Superior temporal gyrus (tissue), 1 donor: ENCODE measurements at regions not wholly inside any gene's neighbourhood (a gene's known extent, or its start where the extent isn't known, plus 50 kb on each side); places are given as distances from the start of the nearest gene placed in this dataset.
"Not testable (repeated sequence)": the region's sequence is repeated elsewhere in the genome, so short reads cannot be mapped to it uniquely, and the experiment has no call there.

ENCODE experiments used
- DNase-seq: peaks from one replicate; pipeline ENCODE4 v3.0.0-alpha.2; 2016; ENCODE audit errors: extremely low spot score

- DNase-seq: not testable (repeated sequence)
These were observed 2937.0 kb downstream of the RPIA start for GRCh38 chr2:91628471-91628870.

- DNase-seq: not testable (repeated sequence)
These were observed 2965.7 kb downstream of the RPIA start for GRCh38 chr2:91657193-91657592.

GRCh38 chr2:91658336-91658735 lies 2966.9 kb downstream of the RPIA start:
- not testable (repeated sequence) for DNase-seq

- not testable (repeated sequence) for DNase-seq
These were observed 2967.9 kb downstream of the RPIA start for GRCh38 chr2:91659189-91659916.

- DNase-seq: not testable (repeated sequence)
These were observed 2968.4 kb downstream of the RPIA start for GRCh38 chr2:91659917-91660275.

- DNase-seq: not testable (repeated sequence)
These were observed 2975.9 kb downstream of the RPIA start for GRCh38 chr2:91667341-91667740.

- not testable (repeated sequence) for DNase-seq
These were observed 2994.1 kb downstream of the RPIA start for GRCh38 chr2:91685541-91685940.

- not testable (repeated sequence) for DNase-seq
These were observed 2994.6 kb downstream of the RPIA start for GRCh38 chr2:91686046-91686445.
